ENCODE measurements at regions not wholly inside any gene's neighbourhood (a gene's known extent, or its start where the extent isn't known, plus 50 kb on each side); places are given as distances from the start of the nearest gene placed in this dataset.

- TF ChIP-seq CHD7 (IDR thresholded peaks at IDR 0.05; ENCODE audit: insufficient replicate concordance, low read length): no peak
- no peak for TF ChIP-seq KDM4A (IDR thresholded peaks at IDR 0.05; ENCODE audit: low read depth, low read length, severe bottlenecking)
- TF ChIP-seq TBP (IDR thresholded peaks at IDR 0.05; ENCODE audit: low read depth, low read length): no peak
- TF ChIP-seq CHD1 (IDR thresholded peaks at IDR 0.05; ENCODE audit: low read depth, low read length): no peak
These were observed 55.9 kb upstream of the MCTP2 start (continued) for GRCh38 chr15:94175420-94175819.

Measured in H1 (cell line).